ENCODE measurements at regions not wholly inside any gene's neighbourhood (a gene's known extent, or its start where the extent isn't known, plus 50 kb on each side); places are given as distances from the start of the nearest gene placed in this dataset.

DNA sequence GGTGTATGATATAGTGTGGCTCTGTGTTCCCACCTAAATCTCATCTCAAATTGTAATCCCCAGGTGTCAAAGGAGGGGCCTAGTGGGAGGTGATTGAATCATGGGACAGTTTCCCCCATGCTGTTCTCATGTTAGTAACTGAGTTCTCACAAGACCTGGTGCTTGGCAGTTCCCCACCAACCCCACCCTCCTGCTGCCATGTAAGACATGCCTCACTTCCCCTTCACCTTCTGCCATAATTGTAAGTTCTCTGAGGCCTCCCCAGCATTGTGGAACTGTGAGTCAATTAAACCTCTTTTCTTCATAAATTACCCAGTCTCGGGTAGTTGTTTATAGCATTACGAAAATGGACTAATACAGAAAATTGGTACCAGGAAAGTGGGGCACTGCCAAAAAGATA is 1705.3 kb downstream of the NCAM2 start:
- TF ChIP-seq, protein P1, sequence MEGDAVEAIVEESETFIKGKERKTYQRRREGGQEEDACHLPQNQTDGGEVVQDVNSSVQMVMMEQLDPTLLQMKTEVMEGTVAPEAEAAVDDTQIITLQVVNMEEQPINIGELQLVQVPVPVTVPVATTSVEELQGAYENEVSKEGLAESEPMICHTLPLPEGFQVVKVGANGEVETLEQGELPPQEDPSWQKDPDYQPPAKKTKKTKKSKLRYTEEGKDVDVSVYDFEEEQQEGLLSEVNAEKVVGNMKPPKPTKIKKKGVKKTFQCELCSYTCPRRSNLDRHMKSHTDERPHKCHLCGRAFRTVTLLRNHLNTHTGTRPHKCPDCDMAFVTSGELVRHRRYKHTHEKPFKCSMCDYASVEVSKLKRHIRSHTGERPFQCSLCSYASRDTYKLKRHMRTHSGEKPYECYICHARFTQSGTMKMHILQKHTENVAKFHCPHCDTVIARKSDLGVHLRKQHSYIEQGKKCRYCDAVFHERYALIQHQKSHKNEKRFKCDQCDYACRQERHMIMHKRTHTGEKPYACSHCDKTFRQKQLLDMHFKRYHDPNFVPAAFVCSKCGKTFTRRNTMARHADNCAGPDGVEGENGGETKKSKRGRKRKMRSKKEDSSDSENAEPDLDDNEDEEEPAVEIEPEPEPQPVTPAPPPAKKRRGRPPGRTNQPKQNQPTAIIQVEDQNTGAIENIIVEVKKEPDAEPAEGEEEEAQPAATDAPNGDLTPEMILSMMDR (IDR thresholded peaks at IDR 0.05): no peak
- no peak for TF ChIP-seq POLR2A (IDR thresholded peaks at IDR 0.05)
